Activated CD4-positive, alpha-beta T cell treated with anti-CD3 and anti-CD28 coated beads, Interleukin-2, amount 50 U/mL, for 1 hour (primary cell): ENCODE measurements at regions not wholly inside any gene's neighbourhood (a gene's known extent, or its start where the extent isn't known, plus 50 kb on each side); places are given as distances from the start of the nearest gene placed in this dataset.

Experiments used
- DNase-seq: peaks from one replicate; pipeline ENCODE4 v3.0.0-alpha.2; 2020

DNA sequence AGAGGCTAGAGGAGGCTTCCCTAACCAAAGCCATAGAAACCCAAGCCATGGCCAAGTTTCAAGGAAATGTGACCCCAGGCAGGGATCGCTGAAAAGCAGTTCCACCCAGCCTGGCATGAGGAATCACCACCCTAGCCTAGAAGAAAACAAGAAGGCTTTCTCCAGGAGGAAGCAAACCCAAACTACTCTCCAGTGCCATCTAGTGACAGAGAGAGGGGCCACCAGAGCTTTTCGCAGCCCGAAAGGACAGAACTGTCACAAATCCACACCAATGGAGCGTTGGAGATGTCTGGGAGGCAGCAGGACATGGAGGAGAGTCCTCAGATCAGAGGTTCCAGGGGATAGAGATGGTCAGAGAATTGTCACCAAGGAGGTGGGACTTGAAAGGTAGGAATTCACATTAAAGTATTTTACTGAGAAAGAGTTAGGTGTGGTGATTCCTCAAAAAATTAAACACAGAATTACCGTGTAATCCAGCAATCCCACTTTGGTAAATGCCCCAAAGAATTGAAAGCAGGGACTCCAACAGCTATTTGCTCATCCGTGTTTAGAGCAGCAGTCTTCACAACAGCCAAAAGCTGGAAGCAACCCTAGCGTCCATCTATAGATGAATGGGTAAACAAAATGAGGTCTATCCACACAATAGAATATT is 67.3 kb upstream of the NUP50 start:
- peak; percentile 23 for DNase-seq

DNA sequence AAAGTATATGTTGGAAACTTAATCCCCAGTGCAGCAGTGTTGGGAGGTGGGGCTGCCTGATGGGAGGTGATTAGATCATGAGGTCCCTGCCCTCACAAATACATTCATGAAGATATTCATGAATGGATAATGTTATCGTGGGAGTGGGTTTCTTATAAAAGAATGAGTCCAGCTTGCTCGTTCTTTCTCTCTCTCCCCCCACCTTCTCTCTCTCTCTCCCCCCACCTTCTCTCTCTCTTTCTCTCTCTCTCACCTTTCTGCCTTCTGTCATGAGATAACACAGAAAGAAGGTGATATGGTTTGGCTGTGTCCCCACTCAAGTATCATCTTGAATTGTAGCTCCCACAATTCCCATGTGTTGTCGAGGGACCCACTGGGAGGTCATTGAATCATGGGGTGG is 66.7 kb upstream of the NUP50 start:
- DNase-seq = no peak

DNA sequence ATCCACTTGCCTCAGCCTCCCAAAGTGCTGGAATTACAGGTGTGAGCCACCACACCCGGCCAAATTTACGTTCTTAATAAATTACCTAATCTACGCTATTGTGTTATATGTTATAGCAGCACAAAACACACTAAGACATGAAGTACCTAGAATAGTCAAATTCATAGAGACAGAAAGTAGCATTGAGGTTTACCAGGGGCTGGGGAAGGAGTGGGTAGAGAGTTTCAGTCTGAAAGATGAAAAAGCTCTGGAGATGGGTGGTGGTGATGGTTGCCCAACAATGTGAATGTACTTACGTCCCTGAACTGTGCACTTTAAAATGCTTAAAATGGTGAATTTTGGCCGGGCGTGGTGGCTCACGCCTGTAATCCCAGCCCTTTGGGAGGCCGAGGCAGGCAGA is 65.7 kb upstream of the NUP50 start:
- no peak for DNase-seq

DNA sequence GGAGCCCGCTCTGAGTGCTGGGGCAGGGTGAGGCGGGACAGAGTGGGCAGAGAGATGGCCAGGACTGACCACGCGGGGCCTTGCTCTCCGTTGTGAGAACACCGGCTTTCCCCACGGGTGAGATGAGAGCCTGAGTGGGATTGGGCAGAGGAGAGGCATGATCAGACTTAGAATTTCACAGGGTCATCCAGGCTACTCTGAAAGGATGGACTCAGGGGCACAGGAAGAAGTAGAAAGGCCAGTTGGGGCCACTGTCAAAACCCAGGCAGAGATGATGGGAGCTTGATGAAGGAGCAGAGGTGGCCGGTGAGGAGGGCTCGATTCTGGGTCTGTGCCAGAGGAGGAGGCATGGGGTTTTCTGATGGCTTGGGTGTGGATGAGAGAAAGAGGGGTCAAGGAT is 63.8 kb upstream of the NUP50 start:
- DNase-seq = no peak

DNA sequence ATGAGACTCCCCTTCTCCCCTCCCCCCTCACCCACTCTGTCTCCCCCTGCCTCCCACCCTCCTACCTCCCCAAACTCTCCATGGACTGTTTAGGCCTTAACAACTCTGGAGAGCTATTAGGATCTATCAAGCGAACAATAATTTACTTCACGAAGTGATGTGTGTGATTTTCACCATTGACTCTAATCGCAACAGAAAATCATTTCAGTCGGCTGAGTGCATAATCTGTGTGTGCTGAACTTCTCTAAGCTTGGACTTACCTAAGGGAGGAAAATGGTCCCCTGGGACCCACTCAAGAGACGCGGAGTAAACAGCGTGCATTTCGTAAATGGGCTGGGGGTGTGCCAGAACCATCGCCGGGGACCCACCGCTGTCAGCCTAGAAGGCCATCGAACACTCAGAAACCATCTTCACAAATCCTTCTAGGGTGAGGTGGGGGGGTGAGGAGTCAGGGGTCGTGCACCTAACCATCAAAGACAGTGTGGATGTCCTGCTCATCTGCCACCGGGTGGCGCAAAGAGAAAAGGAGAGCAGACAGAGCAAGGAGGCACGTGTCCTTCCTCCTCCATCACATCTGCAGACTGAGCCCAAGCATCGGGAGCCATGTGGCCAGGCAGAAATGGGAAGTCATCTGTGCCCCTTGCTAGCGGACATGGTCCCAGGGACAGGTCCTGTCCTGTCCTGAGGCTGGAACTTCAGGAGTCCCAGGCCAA is 62.1 kb upstream of the NUP50 start:
- DNase-seq = peak; percentile 26

DNA sequence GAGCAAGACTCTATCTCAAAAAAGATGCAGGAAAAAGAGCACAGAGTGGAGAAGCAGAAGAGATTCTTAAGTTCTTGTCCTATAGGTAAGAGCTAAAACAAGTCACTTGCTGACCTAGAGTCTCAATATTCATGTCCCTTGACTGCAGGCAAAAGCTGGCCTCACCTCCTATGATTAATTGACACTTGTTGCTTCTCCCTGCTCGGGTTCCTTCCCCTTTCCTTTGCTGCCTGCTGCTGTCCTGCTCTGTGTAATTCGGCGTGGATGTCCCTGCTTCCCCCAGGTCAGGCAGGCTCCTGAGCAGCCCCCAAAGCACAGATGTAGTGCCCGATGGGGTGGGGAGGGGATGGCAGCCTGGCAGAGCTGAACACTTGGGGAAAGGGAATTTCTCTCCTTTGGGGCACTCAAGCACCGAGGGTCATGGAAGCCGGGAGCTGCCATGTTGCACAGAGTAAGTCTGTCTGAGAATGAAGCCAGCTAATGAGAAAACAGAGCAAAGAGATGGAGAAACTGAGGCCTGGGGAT is 60.8 kb upstream of the NUP50 start:
- DNase-seq = no peak

DNA sequence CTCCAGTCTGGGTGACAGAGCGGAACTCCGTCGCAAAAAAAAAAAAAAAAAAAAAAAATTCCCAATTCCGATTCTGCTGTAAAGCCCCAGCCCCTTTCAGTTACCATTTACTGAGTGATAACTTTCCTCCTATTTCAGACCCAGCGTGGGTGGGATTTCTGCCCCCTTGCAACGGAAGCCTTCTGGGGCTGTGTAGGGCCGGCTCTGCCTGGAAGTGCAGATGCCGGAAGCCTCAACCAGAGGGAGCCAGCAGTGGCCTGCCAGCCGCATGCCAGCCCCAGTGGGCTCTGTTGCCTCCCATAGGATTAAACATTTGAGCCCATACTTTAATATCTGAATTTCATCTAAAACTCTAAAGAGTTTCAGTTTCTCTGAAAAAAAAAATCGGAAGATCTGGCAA is 60.0 kb upstream of the NUP50 start:
- DNase-seq = no peak

DNA sequence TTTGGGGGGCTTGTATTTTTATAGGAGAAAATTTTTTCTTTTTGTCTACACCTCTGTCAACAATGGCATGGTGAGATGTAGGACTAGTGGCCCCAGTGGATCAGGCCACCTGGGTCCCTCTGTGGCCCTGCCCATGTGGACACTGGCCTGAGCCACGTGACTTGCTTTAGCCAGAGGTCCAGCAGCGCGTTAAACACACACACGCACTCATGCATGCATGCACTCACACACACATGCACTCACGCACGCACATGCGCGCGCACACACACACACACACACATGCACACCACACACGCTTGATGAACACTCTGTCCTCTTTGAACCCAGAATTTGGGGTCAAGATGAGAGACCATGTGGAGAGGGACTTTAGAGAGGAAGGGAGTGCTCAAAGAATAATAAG is 59.4 kb upstream of the NUP50 start:
- DNase-seq = no peak

DNA sequence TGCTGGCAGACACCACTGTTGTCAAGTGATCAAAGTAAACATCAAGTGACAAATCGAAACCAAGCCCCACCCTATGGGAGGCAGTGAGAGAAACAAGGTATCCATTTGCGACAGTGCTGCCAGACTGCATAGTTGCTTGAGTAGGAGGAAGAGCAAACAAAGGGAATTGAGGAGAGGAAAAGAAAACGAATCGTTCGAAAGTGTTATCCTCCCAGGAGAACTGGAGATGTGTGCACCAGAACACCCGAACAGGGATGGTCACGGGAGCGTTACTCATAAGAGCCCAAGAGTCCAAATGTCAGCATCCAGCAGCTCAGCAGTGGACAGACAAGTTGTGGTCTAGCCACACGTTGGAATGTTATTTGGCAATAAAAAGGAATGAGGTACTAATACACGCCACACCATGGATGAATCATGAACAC is 58.4 kb upstream of the NUP50 start:
- no peak for DNase-seq

DNA sequence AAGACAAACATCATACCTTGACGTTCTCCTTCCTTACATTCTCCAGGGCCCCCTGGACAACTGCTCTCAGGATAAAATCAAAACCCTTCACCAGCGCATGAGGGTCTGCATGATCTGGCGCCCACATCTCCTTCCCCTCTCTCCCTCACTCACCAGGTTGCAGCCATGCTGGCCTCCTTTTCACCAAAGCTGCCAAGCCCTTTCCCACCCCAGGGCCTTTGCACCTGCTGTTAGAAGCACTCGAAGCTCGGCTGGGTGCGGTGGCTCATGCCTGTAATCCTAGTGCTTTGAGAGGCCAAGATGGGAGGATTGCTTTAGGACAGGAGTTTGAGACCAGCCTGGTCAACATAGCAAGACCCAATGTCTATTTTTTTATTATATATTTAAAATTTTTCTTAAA is 56.1 kb upstream of the NUP50 start:
- DNase-seq = no peak

DNA sequence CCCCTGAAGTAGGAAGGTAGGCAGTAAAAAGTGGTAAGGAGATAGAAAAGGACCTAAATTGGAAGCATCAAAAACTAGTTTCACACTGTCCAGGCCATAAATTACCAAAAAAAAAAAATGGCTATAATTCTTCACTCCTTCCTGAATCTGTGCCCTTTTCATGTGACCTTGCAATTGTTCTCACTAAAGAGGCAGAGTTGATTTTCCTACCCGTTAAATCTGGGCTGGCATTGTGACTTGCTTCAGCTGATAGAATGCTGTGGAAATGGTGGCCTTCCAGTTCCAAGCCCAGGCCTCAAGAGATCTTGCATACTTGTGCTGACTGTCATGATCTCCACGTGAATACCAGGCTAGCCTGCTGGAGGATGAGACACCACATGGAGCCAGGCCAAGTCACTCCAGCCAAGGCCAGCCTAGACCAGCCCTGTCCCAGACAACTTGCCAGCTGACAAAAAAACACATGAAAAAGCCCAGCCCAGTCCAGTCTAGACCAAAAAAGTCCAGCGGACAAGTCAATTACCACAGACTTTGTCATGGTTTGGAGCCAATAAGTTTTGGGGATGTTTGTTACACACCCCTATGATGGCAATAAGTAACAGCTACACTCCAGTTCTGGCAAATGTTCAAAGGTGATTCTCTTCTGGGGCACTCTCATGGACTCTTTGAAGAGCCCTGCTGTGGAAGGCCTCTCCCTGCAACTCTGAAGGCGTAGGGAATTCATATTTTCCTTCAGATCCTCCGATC is 51.4 kb upstream of the NUP50 start:
- no peak for DNase-seq
